Neuronal stem cell (in vitro differentiated cells): ENCODE measurements at regions not wholly inside any gene's neighbourhood (a gene's known extent, or its start where the extent isn't known, plus 50 kb on each side); places are given as distances from the start of the nearest gene placed in this dataset.

Source experiments
- DNase-seq: peaks from one replicate; pipeline ENCODE4 v3.0.0-alpha.2; 2013; ENCODE audit warnings: low spot score
- H2AFZ ChIP-seq: one replicate; pipeline ENCODE4 v1.6.1; 2013; ENCODE audit warnings: mild to moderate bottlenecking, low read length, inconsistent platforms
- H2AK5ac ChIP-seq: 2 replicates; pipeline ENCODE4 v1.6.1; 2013; ENCODE audit warnings: low read depth, mild to moderate bottlenecking, inconsistent platforms, low read length, moderate library complexity, mixed read lengths
- H2BK120ac ChIP-seq: 2 replicates; pipeline ENCODE4 v1.6.1; 2013; ENCODE audit warnings: low read depth, mild to moderate bottlenecking, inconsistent platforms, low read length, moderate library complexity, mixed read lengths
- H2BK12ac ChIP-seq: one replicate; pipeline ENCODE4 v1.6.1; 2013; ENCODE audit warnings: low read length, inconsistent platforms
- H2BK15ac ChIP-seq: 2 replicates; pipeline ENCODE4 v1.6.1; 2013; ENCODE audit warnings: mild to moderate bottlenecking, low read length, inconsistent platforms, mixed read lengths
- H2BK5ac ChIP-seq: one replicate; pipeline ENCODE4 v1.6.1; 2013; ENCODE audit warnings: inconsistent platforms, mild to moderate bottlenecking, low read length, moderate library complexity
- H3K14ac ChIP-seq: one replicate; pipeline ENCODE4 v1.6.1; 2013; ENCODE audit warnings: low read length, inconsistent platforms
- H3K18ac ChIP-seq: 2 replicates; pipeline ENCODE4 v1.6.1; 2013; ENCODE audit warnings: low read length, inconsistent platforms
- H3K23ac ChIP-seq: 2 replicates; pipeline ENCODE4 v1.6.1; 2013; ENCODE audit warnings: low read depth, mild to moderate bottlenecking, mixed read lengths, low read length, inconsistent platforms; ENCODE audit not compliant: poor library complexity
- H3K27ac ChIP-seq: replicated peaks from 3 replicates; pipeline ENCODE4 v1.5.1; 2013; ENCODE audit warnings: low read length, inconsistent platforms
- H3K27me3 ChIP-seq, 3 experiments: 2 replicates each; pipeline ENCODE4 v1.6.1; 2013; ENCODE audit warnings: low read length in 3 of 3, mild to moderate bottlenecking in 2 of 3, inconsistent platforms in 1 of 3, low read depth in 1 of 3, mixed read lengths in 1 of 3, moderate library complexity in 1 of 3; ENCODE audit not compliant: control insufficient read depth in 3 of 3, insufficient read depth in 3 of 3
- H3K36me3 ChIP-seq, 2 donors: replicated peaks in 1 of 2; 2 replicates each; pipeline ENCODE4 v1.6.1; 2013; ENCODE audit warnings: low read length in 2 of 2; ENCODE audit not compliant: control insufficient read depth in 2 of 2, insufficient read depth in 2 of 2
- H3K4ac ChIP-seq: 2 replicates; pipeline ENCODE4 v1.6.1; 2013; ENCODE audit warnings: inconsistent platforms, mild to moderate bottlenecking, low read length, moderate library complexity
- H3K4me1 ChIP-seq, 2 donors: 1 replicate in 1 of 2; 2 replicates in 1 of 2; pipeline ENCODE4 v1.6.1; 2013; ENCODE audit warnings: low read length in 2 of 2, low read depth in 1 of 2; ENCODE audit not compliant: control insufficient read depth in 2 of 2, insufficient read depth in 1 of 2
- H3K4me2 ChIP-seq: one replicate; pipeline ENCODE4 v1.6.1; 2013; ENCODE audit warnings: mild to moderate bottlenecking, low read length, inconsistent platforms; ENCODE audit not compliant: insufficient read depth, poor library complexity, severe bottlenecking
- H3K4me3 ChIP-seq, 2 donors: 2 replicates each; pipeline ENCODE4 v1.5.1; 2013; ENCODE audit warnings: low read length in 2 of 2, mild to moderate bottlenecking in 2 of 2, inconsistent platforms in 1 of 2, moderate library complexity in 1 of 2
- H3K79me1 ChIP-seq: one replicate; pipeline ENCODE4 v1.6.1; 2013; ENCODE audit warnings: low read depth, mild to moderate bottlenecking, inconsistent platforms, low read length, moderate library complexity
- H3K9ac ChIP-seq: one replicate; pipeline ENCODE4 v1.6.1; 2013; ENCODE audit warnings: mild to moderate bottlenecking, low read depth, low read length, inconsistent platforms; ENCODE audit not compliant: poor library complexity
- H3K9me3 ChIP-seq, 2 donors: replicated peaks in 1 of 2; 2 replicates each; pipeline versions ENCODE3 to v1.6.1; 2013; ENCODE audit warnings: low read length in 2 of 2, mild to moderate bottlenecking in 2 of 2, inconsistent platforms in 1 of 2, low read depth in 1 of 2, mixed read lengths in 1 of 2, moderate library complexity in 1 of 2; ENCODE audit not compliant: control insufficient read depth in 2 of 2, insufficient read depth in 1 of 2
- H4K8ac ChIP-seq: one replicate; pipeline ENCODE4 v1.6.1; 2013; ENCODE audit warnings: low read depth, mild to moderate bottlenecking, inconsistent platforms, low read length, moderate library complexity
- H4K91ac ChIP-seq: one replicate; pipeline ENCODE4 v1.6.1; 2013; ENCODE audit warnings: low read length, low read depth, mild to moderate bottlenecking, inconsistent platforms; ENCODE audit not compliant: poor library complexity
- WGBS, 2 donors: extraction: QIAGEN DNeasy Blood & Tissue Kit; methylation state at CpG; one replicate each; pipeline ENCODE4 v1.1.7; 2013; ENCODE audit warnings: missing lambda C conversion rate in 2 of 2, mixed read lengths in 1 of 2; ENCODE audit not compliant: insufficient read length in 2 of 2, insufficient replicate concordance in 1 of 2; ENCODE audit errors: extremely low coverage in 2 of 2; 5-methylcytosine and 5-hydroxymethylcytosine counted together

DNA sequence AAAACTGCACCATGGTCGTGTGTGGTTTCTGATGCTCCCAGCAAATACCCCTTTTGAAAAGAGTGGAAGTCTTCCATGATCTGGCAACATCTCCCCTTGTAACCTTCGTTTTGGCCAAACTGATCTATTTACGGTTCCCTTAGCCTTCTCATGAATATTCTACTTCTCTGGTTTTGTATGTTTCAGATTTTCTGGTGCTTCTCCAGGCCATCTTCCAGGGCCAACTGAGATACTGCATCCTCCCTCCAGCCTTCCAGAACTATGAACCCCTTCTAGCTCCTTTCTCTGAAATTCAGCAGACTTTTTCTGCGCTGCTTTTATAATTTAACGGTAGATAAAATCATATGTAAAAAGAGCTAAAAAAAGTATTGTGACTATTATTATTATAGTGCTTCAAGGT lies 97.7 kb downstream of the XCL2 start:
- no peak overlapping the region for H2BK12ac ChIP-seq
- H3K27ac ChIP-seq = no peak overlapping the region
- no peak overlapping the region for H2BK5ac ChIP-seq
- no peak overlapping the region for H3K18ac ChIP-seq
- H2BK120ac ChIP-seq = no peak overlapping the region
- H3K9me3 ChIP-seq = no peaks in the 10 kb centered on the region
- H3K4ac ChIP-seq = no peak overlapping the region
- H3K4me3 ChIP-seq = no peak overlapping the region
- no peak overlapping the region for H3K4me2 ChIP-seq
- WGBS, 2 donors = no CpG with 5 or more reads among the region's 5 CpGs
- no peak overlapping the region for H2AFZ ChIP-seq
- no peak overlapping the region for H4K8ac ChIP-seq
- H4K91ac ChIP-seq = no peak overlapping the region
- H3K36me3 ChIP-seq = no peaks in the 10 kb centered on the region
- H3K79me1 ChIP-seq = no peaks in the 10 kb centered on the region
- H3K14ac ChIP-seq = no peak overlapping the region
- no peak overlapping the region for H3K9ac ChIP-seq
- no peak overlapping the region for H2BK15ac ChIP-seq
- H3K27me3 ChIP-seq = no peaks in the 10 kb centered on the region
- H2AK5ac ChIP-seq = no peak overlapping the region
- H3K4me1 ChIP-seq = no peaks in the 10 kb centered on the region
- H3K23ac ChIP-seq = no peak overlapping the region
- DNase-seq = no peak

DNA sequence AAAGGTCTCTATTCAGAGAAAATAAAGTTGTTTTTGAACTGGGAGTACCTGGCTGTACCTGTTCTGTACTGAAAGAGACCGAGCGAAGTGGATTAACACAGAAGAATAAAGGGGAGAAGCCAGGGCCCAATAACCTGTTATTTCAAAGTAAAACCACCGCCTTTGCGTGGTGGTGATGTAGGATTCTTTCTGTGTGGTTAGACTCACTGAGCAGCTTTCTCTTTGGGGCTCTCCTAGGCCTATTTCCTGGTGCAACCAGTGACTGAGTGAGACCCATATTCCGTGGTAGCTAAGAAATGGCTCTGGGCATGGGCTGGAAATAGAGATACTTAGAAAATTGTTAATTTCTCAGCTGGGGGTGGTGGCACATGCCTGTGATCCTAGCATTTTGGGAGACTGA lies 99.9 kb downstream of the XCL2 start:
- Histone ChIP-seq H3K79me1 (no peaks in the 10 kb centered on the region), H2BK12ac (no peak overlapping the region), H3K18ac (no peak overlapping the region), H3K36me3 (no peaks in the 10 kb centered on the region), H3K4me2 (no peak overlapping the region), H3K27ac (no peak overlapping the region), H3K4me1 (no peaks in the 10 kb centered on the region), H2BK15ac (no peak overlapping the region), H3K9ac (no peak overlapping the region), H2AK5ac (no peak overlapping the region), H4K8ac (no peak overlapping the region), H2AFZ (no peak overlapping the region), H4K91ac (no peak overlapping the region), H3K23ac (no peak overlapping the region), H3K9me3 (no peaks in the 10 kb centered on the region), H3K4me3 (no peak overlapping the region), H2BK5ac (no peak overlapping the region), H3K4ac (no peak overlapping the region), H2BK120ac (no peak overlapping the region), H3K14ac (no peak overlapping the region), H3K27me3 (no peaks in the 10 kb centered on the region)
- no CpG with 5 or more reads among the region's 5 CpGs for WGBS, 2 donors
- no peak for DNase-seq

GRCh38 chr1:168443356-168443755 lies 100.4 kb downstream of the XCL2 start:
- H3K27me3 ChIP-seq = no peaks in the 10 kb centered on the region
- H3K4ac ChIP-seq = no peak overlapping the region
- no peak overlapping the region for H3K9ac ChIP-seq
- no peak overlapping the region for H3K4me3 ChIP-seq
- no peak overlapping the region for H2BK15ac ChIP-seq
- no peaks in the 10 kb centered on the region for H3K9me3 ChIP-seq
- no peak overlapping the region for H3K23ac ChIP-seq
- H3K4me2 ChIP-seq = no peak overlapping the region
- no peak overlapping the region for H4K91ac ChIP-seq
- H3K36me3 ChIP-seq = no peaks in the 10 kb centered on the region
- no peak for DNase-seq
- H2AK5ac ChIP-seq = no peak overlapping the region
- no peak overlapping the region for H2BK120ac ChIP-seq
- no peak overlapping the region for H3K14ac ChIP-seq
- no peak overlapping the region for H2AFZ ChIP-seq
- H3K79me1 ChIP-seq = no peaks in the 10 kb centered on the region
- no peaks in the 10 kb centered on the region for H3K4me1 ChIP-seq
- no CpG with 5 or more reads among the region's 3 CpGs for WGBS, 2 donors
- no peak overlapping the region for H4K8ac ChIP-seq
- H2BK12ac ChIP-seq = no peak overlapping the region
- H3K18ac ChIP-seq = no peak overlapping the region
- no peak overlapping the region for H3K27ac ChIP-seq
- no peak overlapping the region for H2BK5ac ChIP-seq

DNA sequence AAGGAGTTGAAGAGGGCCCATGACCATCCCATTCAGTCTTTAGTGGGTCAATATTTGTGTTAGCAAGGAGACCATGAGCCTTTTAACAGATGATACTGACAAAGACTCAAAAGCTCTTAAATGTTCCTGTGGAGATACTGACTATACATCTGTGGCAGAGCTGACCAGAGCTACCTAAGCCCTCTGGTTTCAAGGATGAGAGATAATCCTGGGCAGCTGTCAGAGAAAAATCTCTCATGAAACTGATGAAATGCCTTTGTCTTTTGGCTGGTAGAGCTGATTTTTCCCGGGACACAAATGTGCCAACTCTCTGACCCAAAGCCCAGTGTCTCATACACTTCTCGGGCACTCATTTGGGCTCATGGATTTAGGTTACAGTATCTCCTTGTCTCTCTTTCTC lies 100.9 kb downstream of the XCL2 start:
- Histone ChIP-seq H3K23ac (no peak overlapping the region), H3K14ac (no peak overlapping the region), H2BK120ac (no peak overlapping the region), H3K79me1 (no peaks in the 10 kb centered on the region), H3K4me1 (no peaks in the 10 kb centered on the region), H2BK12ac (no peak overlapping the region), H3K4me3 (no peak overlapping the region), H3K27me3 (no peaks in the 10 kb centered on the region), H2BK15ac (no peak overlapping the region), H4K8ac (no peak overlapping the region), H3K36me3 (no peaks in the 10 kb centered on the region), H3K9ac (no peak overlapping the region), H3K4me2 (no peak overlapping the region), H2BK5ac (no peak overlapping the region), H2AFZ (no peak overlapping the region), H3K27ac (no peak overlapping the region), H3K18ac (no peak overlapping the region), H3K4ac (no peak overlapping the region), H4K91ac (no peak overlapping the region), H2AK5ac (no peak overlapping the region), H3K9me3 (no peaks in the 10 kb centered on the region)
- no CpG with 5 or more reads among the region's 2 CpGs for whole genome bisulfite sequencing, 2 donors
- no peak for DNase-seq
